ENCODE measurements at regions not wholly inside any gene's neighbourhood (a gene's known extent, or its start where the extent isn't known, plus 50 kb on each side); places are given as distances from the start of the nearest gene placed in this dataset.

- H3K79me2 ChIP-seq (ENCODE audit: control insufficient read depth, low read length) = no peaks in the 10 kb centered on the region
- peaks cover 4% of the 10 kb centered on the region; the same call in 1 of the 2 replicates for H3K4me1 ChIP-seq (ENCODE audit: control insufficient read depth, low read length)
- no peak overlapping the region for H3K27ac ChIP-seq (ENCODE audit: low read depth, low read length)
- no peak overlapping the region for H3K4me2 ChIP-seq (ENCODE audit: low read length)
- no peaks in the 10 kb centered on the region for H3K27me3 ChIP-seq (ENCODE audit: control insufficient read depth, low read length)
- no peaks in the 10 kb centered on the region for H3K9me2 ChIP-seq (replicated peaks; ENCODE audit: control insufficient read depth, low read length)
- no peak overlapping the region for H3K4me3 ChIP-seq (ENCODE audit: low read length)
- no peaks in the 10 kb centered on the region for H3K9me3 ChIP-seq (ENCODE audit: control insufficient read depth, insufficient read depth, low read length)
- TF ChIP-seq CTCF (IDR thresholded peaks at IDR 0.05; ENCODE audit: low read depth, low read length, poor library complexity, severe bottlenecking) (no peak), EZH2phosphoT487 (IDR thresholded peaks at IDR 0.05; ENCODE audit: borderline replicate concordance, low read length) (no peak)
- no peaks in the 10 kb centered on the region for H4K20me1 ChIP-seq (ENCODE audit: control insufficient read depth, insufficient read depth, low read depth, low read length)
- H3F3A ChIP-seq (ENCODE audit: control insufficient read depth, insufficient read depth) = no peaks in the 10 kb centered on the region
- H3K36me3 ChIP-seq (ENCODE audit: control insufficient read depth, low read length) = no peaks in the 10 kb centered on the region
These were observed 103.8 kb upstream of the CCDC150 start for GRCh38 chr2:196535742-196536141.

DNA sequence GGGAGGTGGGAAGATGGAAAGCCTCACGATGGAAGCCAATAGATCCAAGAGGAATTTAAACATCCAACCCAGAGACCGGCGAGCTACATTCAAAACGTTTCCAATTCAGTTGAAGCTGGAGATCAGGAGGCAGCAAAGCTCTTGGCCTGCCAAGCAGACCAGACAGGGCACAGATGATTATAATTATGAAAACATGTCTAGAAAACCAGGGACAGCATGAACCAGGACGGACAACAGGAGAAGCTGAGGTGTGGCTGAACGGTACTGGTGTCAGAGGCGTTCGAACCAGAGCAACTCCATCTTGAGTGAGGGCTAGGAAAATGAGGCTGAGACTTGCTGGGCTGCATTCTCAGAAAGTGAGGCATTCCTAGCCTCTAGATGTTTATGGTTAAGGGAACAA, 102.2 kb upstream of the CCDC150 start:
- no peaks in the 10 kb centered on the region for H3K9me2 ChIP-seq (replicated peaks; ENCODE audit: control insufficient read depth, low read length)

GRCh38 chr2:196538189-196538588, 101.3 kb upstream of the CCDC150 start:
- Histone ChIP-seq H3F3A (ENCODE audit: control insufficient read depth, insufficient read depth) (no peaks in the 10 kb centered on the region), H4K20me1 (ENCODE audit: control insufficient read depth, insufficient read depth, low read depth, low read length) (no peaks in the 10 kb centered on the region), H3K4me1 (ENCODE audit: control insufficient read depth, low read length) (peaks cover 4% of the 10 kb centered on the region; the same call in 1 of the 2 replicates), H3K4me2 (ENCODE audit: low read length) (no peak overlapping the region), H3K79me2 (ENCODE audit: control insufficient read depth, low read length) (no peaks in the 10 kb centered on the region), H3K27me3 (ENCODE audit: control insufficient read depth, low read length) (no peaks in the 10 kb centered on the region), H3K9me3 (ENCODE audit: control insufficient read depth, insufficient read depth, low read length) (no peaks in the 10 kb centered on the region), H3K36me3 (ENCODE audit: control insufficient read depth, low read length) (no peaks in the 10 kb centered on the region), H3K27ac (ENCODE audit: low read depth, low read length) (no peak overlapping the region), H3K4me3 (ENCODE audit: low read length) (no peak overlapping the region), H3K9me2 (replicated peaks; ENCODE audit: control insufficient read depth, low read length) (no peaks in the 10 kb centered on the region)
- TF ChIP-seq CTCF (IDR thresholded peaks at IDR 0.05; ENCODE audit: low read depth, low read length, poor library complexity, severe bottlenecking) (no peak), EZH2phosphoT487 (IDR thresholded peaks at IDR 0.05; ENCODE audit: borderline replicate concordance, low read length) (no peak)

More for the DNA sequence above, 102.2 kb upstream of the CCDC150 start:
- Histone ChIP-seq H3K9me3 (ENCODE audit: control insufficient read depth, insufficient read depth, low read length) (no peaks in the 10 kb centered on the region), H3F3A (ENCODE audit: control insufficient read depth, insufficient read depth) (no peaks in the 10 kb centered on the region), H3K27ac (ENCODE audit: low read depth, low read length) (no peak overlapping the region), H3K36me3 (ENCODE audit: control insufficient read depth, low read length) (no peaks in the 10 kb centered on the region), H3K4me1 (ENCODE audit: control insufficient read depth, low read length) (peaks cover 4% of the 10 kb centered on the region; the same call in 1 of the 2 replicates), H3K4me3 (ENCODE audit: low read length) (no peak overlapping the region), H3K27me3 (ENCODE audit: control insufficient read depth, low read length) (no peaks in the 10 kb centered on the region), H4K20me1 (ENCODE audit: control insufficient read depth, insufficient read depth, low read depth, low read length) (no peaks in the 10 kb centered on the region), H3K79me2 (ENCODE audit: control insufficient read depth, low read length) (no peaks in the 10 kb centered on the region), H3K4me2 (ENCODE audit: low read length) (no peak overlapping the region)
- TF ChIP-seq EZH2phosphoT487 (IDR thresholded peaks at IDR 0.05; ENCODE audit: borderline replicate concordance, low read length) = no peak
- no peak for TF ChIP-seq CTCF (IDR thresholded peaks at IDR 0.05; ENCODE audit: low read depth, low read length, poor library complexity, severe bottlenecking)

All from DOHH2 (cell line).